ENCODE measurements at regions not wholly inside any gene's neighbourhood (a gene's known extent, or its start where the extent isn't known, plus 50 kb on each side); places are given as distances from the start of the nearest gene placed in this dataset.

DNA sequence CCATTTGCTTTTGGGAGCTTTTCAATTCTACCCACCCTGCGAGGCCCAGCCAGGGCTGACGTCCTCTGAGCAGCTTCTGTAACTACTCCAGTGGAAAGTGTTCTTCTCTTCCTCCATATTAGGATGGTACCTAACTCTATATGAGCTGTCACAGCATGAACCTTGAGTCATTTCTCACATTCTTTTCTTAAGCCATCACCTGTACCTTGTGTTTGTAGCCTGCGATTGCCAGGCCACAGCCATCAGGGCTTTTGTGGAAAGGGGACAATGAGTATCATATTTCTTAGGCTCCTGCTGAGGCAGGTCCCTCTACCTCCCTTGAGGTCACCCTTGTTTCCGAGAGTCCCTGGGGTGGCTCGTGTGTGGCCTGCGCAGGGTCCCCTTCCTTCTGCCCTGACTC is 144.5 kb upstream of the DLX2 start:
- Histone ChIP-seq H3K27ac (no peak overlapping the region), H3K4me1 (peaks cover 8% of the 10 kb centered on the region), H3K79me2 (ENCODE audit: low read depth) (no peaks in the 10 kb centered on the region), H3F3A (ENCODE audit: low read depth) (peaks cover 6% of the 10 kb centered on the region), H3K9ac (no peak overlapping the region), H3K36me3 (no peaks in the 10 kb centered on the region), H3K4me2 (no peak overlapping the region), H2AFZ (replicated peaks) (peak overlapping the region; percentile 23), H3K4me3 (no peak overlapping the region), H3K27me3 (no peaks in the 10 kb centered on the region), H3K9me3 (ENCODE audit: low read depth) (no peaks in the 10 kb centered on the region), H4K20me1 (ENCODE audit: low read depth) (no peaks in the 10 kb centered on the region)
- no peak for TF ChIP-seq EZH2 (IDR thresholded peaks at IDR 0.05)
- TF ChIP-seq, protein P1, sequence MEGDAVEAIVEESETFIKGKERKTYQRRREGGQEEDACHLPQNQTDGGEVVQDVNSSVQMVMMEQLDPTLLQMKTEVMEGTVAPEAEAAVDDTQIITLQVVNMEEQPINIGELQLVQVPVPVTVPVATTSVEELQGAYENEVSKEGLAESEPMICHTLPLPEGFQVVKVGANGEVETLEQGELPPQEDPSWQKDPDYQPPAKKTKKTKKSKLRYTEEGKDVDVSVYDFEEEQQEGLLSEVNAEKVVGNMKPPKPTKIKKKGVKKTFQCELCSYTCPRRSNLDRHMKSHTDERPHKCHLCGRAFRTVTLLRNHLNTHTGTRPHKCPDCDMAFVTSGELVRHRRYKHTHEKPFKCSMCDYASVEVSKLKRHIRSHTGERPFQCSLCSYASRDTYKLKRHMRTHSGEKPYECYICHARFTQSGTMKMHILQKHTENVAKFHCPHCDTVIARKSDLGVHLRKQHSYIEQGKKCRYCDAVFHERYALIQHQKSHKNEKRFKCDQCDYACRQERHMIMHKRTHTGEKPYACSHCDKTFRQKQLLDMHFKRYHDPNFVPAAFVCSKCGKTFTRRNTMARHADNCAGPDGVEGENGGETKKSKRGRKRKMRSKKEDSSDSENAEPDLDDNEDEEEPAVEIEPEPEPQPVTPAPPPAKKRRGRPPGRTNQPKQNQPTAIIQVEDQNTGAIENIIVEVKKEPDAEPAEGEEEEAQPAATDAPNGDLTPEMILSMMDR (IDR thresholded peaks at IDR 0.05), result no peak
- no peak for TF ChIP-seq EZH2phosphoT487 (IDR thresholded peaks at IDR 0.05)
- peaks cover 72% of the 10 kb centered on the region for H3K4me1 Mint-ChIP-seq
- H3K4me3 Mint-ChIP-seq, result no peak overlapping the region
- peak overlapping the region; percentile 72 for H3K27ac Mint-ChIP-seq
- no peaks in the 10 kb centered on the region for H3K36me3 Mint-ChIP-seq
- H3K27me3 Mint-ChIP-seq (ENCODE audit: insufficient read depth, low read depth), result peaks cover 2% of the 10 kb centered on the region
- DNase-seq (ENCODE audit: low spot score), result no peak
- no peaks in the 10 kb centered on the region for H3K9me3 Mint-ChIP-seq

DNA sequence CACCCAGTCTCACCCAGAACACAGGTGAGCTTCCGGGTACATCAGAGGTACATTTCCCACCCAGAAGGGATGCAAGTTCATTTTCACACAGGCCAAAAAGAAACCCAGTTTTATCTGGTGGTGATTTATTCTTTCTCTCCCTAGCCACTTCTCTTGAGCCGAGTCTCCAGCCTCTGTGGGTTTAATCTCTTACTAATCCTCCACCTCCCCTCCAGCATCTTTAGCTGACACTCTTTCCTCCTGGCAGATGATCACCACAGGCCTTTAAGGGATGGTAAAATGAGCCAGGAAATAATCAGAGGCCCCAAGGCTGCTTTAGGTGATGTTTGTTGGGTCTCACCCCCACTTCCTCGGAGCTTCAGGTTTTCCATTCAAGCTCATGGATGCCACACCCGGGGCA is 145.7 kb upstream of the DLX2 start:
- peaks cover 2% of the 10 kb centered on the region for H3K27me3 Mint-ChIP-seq (ENCODE audit: insufficient read depth, low read depth)
- Histone ChIP-seq H3K27ac (no peak overlapping the region), H3K4me2 (no peak overlapping the region)

DNA sequence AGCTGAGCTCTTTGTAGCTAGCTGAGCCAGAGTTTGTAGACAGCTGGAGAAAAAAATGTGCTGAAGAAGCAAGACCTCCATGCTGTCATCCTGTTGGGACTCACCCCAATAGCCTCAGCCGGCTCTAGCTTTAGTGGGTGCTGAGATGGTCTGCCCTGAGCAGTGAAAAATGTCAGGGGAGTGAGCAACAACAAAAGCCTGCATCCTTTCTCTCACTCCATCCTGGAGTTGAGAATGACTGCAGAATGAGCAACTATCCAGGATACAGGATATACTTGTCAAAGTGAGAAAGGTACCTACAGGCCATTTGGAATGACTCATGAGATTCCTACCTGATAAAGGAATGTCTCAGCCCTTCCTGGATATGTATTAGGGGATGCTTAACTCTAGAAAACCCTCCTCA is 146.1 kb upstream of the DLX2 start:
- Mint-ChIP-seq H3K36me3 (no peaks in the 10 kb centered on the region), H3K4me3 (no peak overlapping the region), H3K27ac (no peak overlapping the region), H3K9me3 (no peaks in the 10 kb centered on the region), H3K4me1 (peaks cover 74% of the 10 kb centered on the region), H3K27me3 (ENCODE audit: insufficient read depth, low read depth) (peaks cover 2% of the 10 kb centered on the region)
- no peak overlapping the region for H3K27ac ChIP-seq
- H3F3A ChIP-seq (ENCODE audit: low read depth), result peaks cover 6% of the 10 kb centered on the region
- no peak for DNase-seq (ENCODE audit: low spot score)
- no peaks in the 10 kb centered on the region for H3K79me2 ChIP-seq (ENCODE audit: low read depth)
- H3K4me3 ChIP-seq, result no peak overlapping the region
- no peak overlapping the region for H3K9ac ChIP-seq
- no peaks in the 10 kb centered on the region for H3K36me3 ChIP-seq
- H3K4me1 ChIP-seq, result peaks cover 12% of the 10 kb centered on the region
- H3K9me3 ChIP-seq (ENCODE audit: low read depth), result no peaks in the 10 kb centered on the region
- H3K27me3 ChIP-seq, result no peaks in the 10 kb centered on the region
- no peak overlapping the region for H2AFZ ChIP-seq (replicated peaks)
- H3K4me2 ChIP-seq, result no peak overlapping the region
- H4K20me1 ChIP-seq (ENCODE audit: low read depth), result no peaks in the 10 kb centered on the region
- TF ChIP-seq, protein P1 (IDR thresholded peaks at IDR 0.05), result no peak
- TF ChIP-seq EZH2 (IDR thresholded peaks at IDR 0.05) (no peak), EZH2phosphoT487 (IDR thresholded peaks at IDR 0.05) (no peak)

More for the DNA sequence above, 145.7 kb upstream of the DLX2 start:
- H3K9me3 ChIP-seq (ENCODE audit: low read depth), result no peaks in the 10 kb centered on the region
- TF ChIP-seq, protein P1 (IDR thresholded peaks at IDR 0.05), result no peak
- no peak for TF ChIP-seq EZH2 (IDR thresholded peaks at IDR 0.05)
- TF ChIP-seq EZH2phosphoT487 (IDR thresholded peaks at IDR 0.05), result no peak
- H3K36me3 Mint-ChIP-seq, result no peaks in the 10 kb centered on the region
- no peaks in the 10 kb centered on the region for H4K20me1 ChIP-seq (ENCODE audit: low read depth)
- H3K27ac Mint-ChIP-seq, result no peak overlapping the region
- no peaks in the 10 kb centered on the region for H3K79me2 ChIP-seq (ENCODE audit: low read depth)
- peaks cover 73% of the 10 kb centered on the region for H3K4me1 Mint-ChIP-seq
- no peak overlapping the region for H3K4me3 ChIP-seq
- DNase-seq (ENCODE audit: low spot score), result peak; percentile 30
- H2AFZ ChIP-seq (replicated peaks), result no peak overlapping the region
- no peaks in the 10 kb centered on the region for H3K9me3 Mint-ChIP-seq
- H3K9ac ChIP-seq, result no peak overlapping the region
- peaks cover 6% of the 10 kb centered on the region for H3F3A ChIP-seq (ENCODE audit: low read depth)
- no peaks in the 10 kb centered on the region for H3K27me3 ChIP-seq
- no peak overlapping the region for H3K4me3 Mint-ChIP-seq
- H3K4me1 ChIP-seq, result peaks cover 12% of the 10 kb centered on the region
- no peaks in the 10 kb centered on the region for H3K36me3 ChIP-seq

Measured in neural progenitor cell (in vitro differentiated cells).